Neural progenitor cell (in vitro differentiated cells): ENCODE measurements at regions not wholly inside any gene's neighbourhood (a gene's known extent, or its start where the extent isn't known, plus 50 kb on each side); places are given as distances from the start of the nearest gene placed in this dataset. TPM values are rescaled to one million over a fixed set of nuclear protein-coding genes. Genes with fewer than 3 reads are reported as not detected.

Source experiments
- DNase-seq: peaks from one replicate; pipeline ENCODE4 v3.0.0-alpha.2; 2016; ENCODE audit warnings: low spot score
- H2AFZ ChIP-seq: fragments of 200-600 bp; sonication (generic); replicated peaks from 2 replicates; pipeline ENCODE4 v1.6.1; 2016; ENCODE audit warnings: antibody characterized with exemption
- H3F3A ChIP-seq: fragments of 200-600 bp; sonication (generic); 2 replicates; pipeline ENCODE4 v1.6.1; 2016; ENCODE audit warnings: antibody characterized with exemption, low read depth
- H3K27ac ChIP-seq: fragments of 200-600 bp; sonication (generic); 2 replicates; pipeline ENCODE4 v1.5.1; 2016; ENCODE audit warnings: mild to moderate bottlenecking
- H3K27me3 ChIP-seq: fragments of 200-600 bp; sonication (generic); 2 replicates; pipeline ENCODE4 v1.6.1; 2016; ENCODE audit warnings: mild to moderate bottlenecking, moderate library complexity
- H3K36me3 ChIP-seq: fragments of 200-600 bp; sonication (generic); 2 replicates; pipeline ENCODE4 v1.5.1; 2016
- H3K4me1 ChIP-seq: fragments of 200-600 bp; sonication (generic); 2 replicates; pipeline ENCODE4 v1.6.1; 2016; ENCODE audit warnings: mixed run types
- H3K4me2 ChIP-seq: fragments of 200-600 bp; sonication (generic); 2 replicates; pipeline ENCODE4 v1.6.1; 2016
- H3K4me3 ChIP-seq: fragments of 200-600 bp; sonication (generic); 2 replicates; pipeline ENCODE4 v1.5.1; 2016
- H3K79me2 ChIP-seq: fragments of 200-600 bp; sonication (generic); 2 replicates; pipeline ENCODE4 v1.6.1; 2016; ENCODE audit warnings: low read depth
- H3K9ac ChIP-seq: fragments of 200-600 bp; sonication (generic); 2 replicates; pipeline ENCODE4 v1.6.1; 2016
- H3K9me3 ChIP-seq: fragments of 200-600 bp; sonication (generic); 2 replicates; pipeline ENCODE4 v1.5.1; 2016; ENCODE audit warnings: low read depth
- H4K20me1 ChIP-seq: fragments of 200-600 bp; sonication (generic); 2 replicates; pipeline ENCODE4 v1.6.1; 2016; ENCODE audit warnings: low read depth
- H3K27ac Mint-ChIP-seq: 3 replicates; pipeline ENCODE4 v1.8.0; 2021; ENCODE audit warnings: mixed read lengths
- H3K27me3 Mint-ChIP-seq: 2 replicates; pipeline ENCODE4 v1.8.0; 2022; ENCODE audit warnings: low read depth, mild to moderate bottlenecking, inconsistent platforms, moderate library complexity, mixed read lengths; ENCODE audit not compliant: insufficient read depth
- H3K36me3 Mint-ChIP-seq: 3 replicates; pipeline ENCODE4 v1.8.0; 2021; ENCODE audit warnings: mixed read lengths
- H3K4me1 Mint-ChIP-seq: 3 replicates; pipeline ENCODE4 v1.8.0; 2021; ENCODE audit warnings: mixed read lengths
- H3K4me3 Mint-ChIP-seq: 3 replicates; pipeline ENCODE4 v1.8.0; 2021; ENCODE audit warnings: mild to moderate bottlenecking, moderate library complexity, mixed read lengths
- H3K9me3 Mint-ChIP-seq: 3 replicates; pipeline ENCODE4 v1.8.0; 2020; ENCODE audit warnings: mixed read lengths
- CTCF ChIP-seq: fragments of 200-600 bp; sonication (generic); IDR thresholded peaks from 2 replicates; pipeline ENCODE4 v1.5.1; 2017; ENCODE audit warnings: antibody characterized with exemption, mild to moderate bottlenecking
- EZH2 ChIP-seq: fragments of 200-600 bp; sonication (generic); IDR thresholded peaks from 2 replicates; pipeline ENCODE4 v1.6.1; 2017; ENCODE audit warnings: antibody characterized with exemption, mild to moderate bottlenecking, moderate library complexity
- EZH2phosphoT487 ChIP-seq: fragments of 200-600 bp; sonication (generic); IDR thresholded peaks from 2 replicates; pipeline ENCODE4 v1.6.1; 2017; ENCODE audit warnings: antibody characterized with exemption
- small RNA-seq: library from RNA; depleted of rRNA; stranded (forward); fragments of <200 nt; gene quantifications from one replicate; pipeline ENCODE3, GENCODE V24; 2015

- Histone ChIP-seq H3K4me1 (no peaks in the 10 kb centered on the region), H3K27ac (no peak overlapping the region), H3K36me3 (no peaks in the 10 kb centered on the region), H3K4me2 (no peak overlapping the region), H3K4me3 (no peak overlapping the region), H3K79me2 (no peaks in the 10 kb centered on the region), H3K9ac (no peak overlapping the region), H3K9me3 (no peaks in the 10 kb centered on the region), H2AFZ (no peak overlapping the region), H3K27me3 (no peaks in the 10 kb centered on the region), H4K20me1 (no peaks in the 10 kb centered on the region), H3F3A (no peaks in the 10 kb centered on the region)
- Mint-ChIP-seq H3K9me3 (no peaks in the 10 kb centered on the region), H3K27me3 (no peaks in the 10 kb centered on the region), H3K4me3 (no peak overlapping the region), H3K27ac (no peak overlapping the region), H3K4me1 (peaks cover 2% of the 10 kb centered on the region), H3K36me3 (no peaks in the 10 kb centered on the region)
- no peak for DNase-seq
- TF ChIP-seq CTCF (no peak), EZH2 (no peak), EZH2phosphoT487 (no peak)
Measured at GRCh38 chr12:74985986-74986319, 223.7 kb downstream of the KCNC2 start.

DNA sequence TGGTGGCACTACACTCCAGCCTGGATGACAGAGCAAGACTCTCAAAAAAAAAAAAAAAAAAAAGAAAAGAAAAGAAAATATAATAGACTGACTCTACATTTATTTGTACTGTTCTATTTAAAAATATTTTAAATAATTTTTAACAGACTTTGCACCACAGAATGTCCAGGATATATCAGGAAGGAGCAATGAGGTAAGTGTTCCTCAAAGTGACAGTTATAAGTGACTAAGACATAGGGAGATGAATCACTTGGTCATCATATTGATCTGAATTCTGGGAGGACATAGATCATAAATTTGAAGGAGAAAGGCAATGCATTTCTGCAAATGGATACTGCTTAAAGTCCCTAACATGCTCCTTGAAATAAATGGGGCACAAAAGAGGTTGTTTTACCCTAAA lies 221.5 kb downstream of the KCNC2 start:
- Histone ChIP-seq H3K27ac (no peak overlapping the region), H4K20me1 (no peaks in the 10 kb centered on the region), H3K4me2 (no peak overlapping the region), H3K4me3 (no peak overlapping the region), H3K27me3 (no peaks in the 10 kb centered on the region), H3K79me2 (no peaks in the 10 kb centered on the region), H3K4me1 (no peaks in the 10 kb centered on the region), H3K36me3 (no peaks in the 10 kb centered on the region), H3K9ac (no peak overlapping the region), H2AFZ (no peak overlapping the region), H3K9me3 (no peaks in the 10 kb centered on the region), H3F3A (no peaks in the 10 kb centered on the region)
- no peaks in the 10 kb centered on the region for H3K4me1 Mint-ChIP-seq
- H3K4me3 Mint-ChIP-seq = no peak overlapping the region
- H3K27me3 Mint-ChIP-seq = no peaks in the 10 kb centered on the region
- no peaks in the 10 kb centered on the region for H3K36me3 Mint-ChIP-seq
- TF ChIP-seq EZH2phosphoT487 (no peak), CTCF (no peak), EZH2 (no peak)
- peaks cover under 1% of the 10 kb centered on the region for H3K9me3 Mint-ChIP-seq
- DNase-seq = no peak
- no peak overlapping the region for H3K27ac Mint-ChIP-seq

Small RNA genes in the stretch of these regions (small RNA-seq; reads per million reads assigned to genes)
- not detected for gene AC123904.2
